Upper lobe of right lung (tissue), 1 donor: ENCODE measurements at regions not wholly inside any gene's neighbourhood (a gene's known extent, or its start where the extent isn't known, plus 50 kb on each side); places are given as distances from the start of the nearest gene placed in this dataset.

Experiments used
- ATAC-seq: fragments of 200-7000 bp; cut with Tn5 transposase; one replicate; pipeline ENCODE4 v1.9.1; 2020; ENCODE audit warnings: mild to moderate bottlenecking, moderate library complexity
- DNase-seq: peaks from one replicate; pipeline ENCODE4 v3.0.0-alpha.2; 2020
- H3K27ac ChIP-seq: fragments of 200-600 bp; one replicate; pipeline ENCODE4 v1.8.0; 2022
- H3K27me3 ChIP-seq: fragments of 200-600 bp; one replicate; pipeline ENCODE4 v1.8.0; 2022; ENCODE audit warnings: mild to moderate bottlenecking
- H3K36me3 ChIP-seq: fragments of 200-600 bp; one replicate; pipeline ENCODE4 v1.8.0; 2022
- H3K4me1 ChIP-seq: fragments of 200-600 bp; one replicate; pipeline ENCODE4 v1.8.0; 2022
- H3K4me3 ChIP-seq: fragments of 200-600 bp; one replicate; pipeline ENCODE4 v1.8.0; 2022; ENCODE audit warnings: mild to moderate bottlenecking
- H3K9me3 ChIP-seq: fragments of 200-600 bp; one replicate; pipeline ENCODE4 v1.8.0; 2022
- CTCF ChIP-seq: fragments of 200-600 bp; IDR thresholded peaks from one replicate; pipeline ENCODE4 v1.8.0; 2022; ENCODE audit warnings: antibody characterized with exemption
- intact Hi-C: fragments of 100-400 bp; cut with DNase I; formaldehyde crosslinking; loops from one replicate; pipeline ENCODE4 v1.11.0; 2022
- donor health status: DM: no; HTN: yes; CAD: no; lungs with severe emphysema.

DNA sequence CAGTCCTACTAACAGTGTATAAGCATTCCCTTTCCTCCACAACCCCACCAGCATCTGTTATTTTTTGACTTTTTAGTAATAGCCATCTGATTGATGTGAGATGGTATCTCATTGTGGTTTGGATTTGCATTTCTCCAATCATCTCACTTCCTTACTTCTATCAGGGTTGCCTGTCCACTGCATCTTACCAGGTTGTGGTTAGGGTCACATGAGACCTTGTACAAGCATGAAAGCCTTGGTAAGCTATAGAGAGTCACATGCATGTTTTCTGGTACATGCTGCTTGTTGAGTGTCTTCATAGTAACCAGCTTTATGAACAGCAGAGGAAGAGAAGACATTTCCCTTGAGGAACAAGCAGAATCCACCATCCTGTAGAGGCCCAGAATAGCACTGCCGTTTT, 102.9 kb upstream of the PAX6 start:
- Histone ChIP-seq H3K36me3 (no peaks in the 10 kb centered on the region), H3K4me3 (no peak overlapping the region), H3K27me3 (peaks cover 19% of the 10 kb centered on the region), H3K27ac (no peak overlapping the region), H3K4me1 (no peaks in the 10 kb centered on the region), H3K9me3 (no peaks in the 10 kb centered on the region)
- no peak for TF ChIP-seq CTCF
- DNase-seq (no peak), ATAC-seq (no peak)
- intact Hi-C loops: no loop called here

DNA sequence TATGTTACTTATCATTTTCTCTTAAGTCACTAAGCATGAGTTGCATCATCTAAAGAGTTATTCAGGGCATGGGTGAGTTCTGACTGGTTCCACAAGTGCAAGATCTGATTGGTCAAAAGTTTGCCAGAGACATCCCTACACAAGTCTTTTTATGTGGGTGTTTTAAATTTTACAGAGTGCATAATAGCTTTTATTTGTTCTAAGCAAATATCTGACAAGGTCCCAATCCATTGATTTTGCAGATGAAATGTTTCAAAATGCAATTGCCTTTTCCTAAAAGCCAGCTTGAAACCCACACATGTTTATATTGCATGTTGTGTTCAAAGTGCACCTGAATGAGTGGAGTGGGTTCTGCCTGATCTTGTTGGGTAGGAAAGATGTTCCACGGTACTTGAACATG, 101.7 kb upstream of the PAX6 start:
- TF ChIP-seq CTCF: no peak
- DNase-seq (no peak), ATAC-seq (no peak)

GRCh38 chr11:31910950-31911576, 99.9 kb upstream of the PAX6 start:
- TF ChIP-seq CTCF: no peak
- no peak overlapping the region for H3K27ac ChIP-seq
- no peaks in the 10 kb centered on the region for H3K36me3 ChIP-seq
- no peaks in the 10 kb centered on the region for H3K9me3 ChIP-seq
- DNase-seq (no peak), ATAC-seq (no peak)
- peaks cover 18% of the 10 kb centered on the region for H3K27me3 ChIP-seq
- H3K4me3 ChIP-seq: no peak overlapping the region
- intact Hi-C loops: no loop called here
- no peaks in the 10 kb centered on the region for H3K4me1 ChIP-seq

More for the DNA sequence above, 101.7 kb upstream of the PAX6 start:
- Histone ChIP-seq H3K36me3 (no peaks in the 10 kb centered on the region), H3K27ac (no peak overlapping the region), H3K4me3 (no peak overlapping the region), H3K4me1 (no peaks in the 10 kb centered on the region), H3K9me3 (no peaks in the 10 kb centered on the region), H3K27me3 (peaks cover 19% of the 10 kb centered on the region)
- intact Hi-C loops: no loop called here

- intact Hi-C loops: no loop called here
- ATAC-seq: no peak
Observed at GRCh38 chr11:31903225-31904074, 92.3 kb upstream of the PAX6 start.

DNA sequence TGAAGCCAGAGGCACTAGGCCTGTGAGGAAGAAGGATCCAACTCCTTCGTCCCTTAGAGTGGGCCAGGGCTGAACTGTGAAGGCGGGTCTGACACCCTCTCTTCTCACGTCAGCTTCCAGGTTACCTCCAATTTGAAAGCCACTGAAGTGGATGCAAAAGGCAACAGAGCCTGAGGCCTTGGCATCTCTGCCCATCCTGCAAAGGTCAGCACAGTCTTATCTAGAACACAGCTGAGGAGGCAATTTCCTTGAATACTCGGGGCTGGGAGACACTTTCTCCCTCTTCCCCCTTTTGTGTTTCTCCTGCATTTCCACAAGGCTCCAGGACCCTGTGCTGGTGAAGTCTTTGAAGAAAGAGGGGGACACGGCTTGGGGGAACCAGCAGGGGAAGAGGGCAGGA, 91.6 kb upstream of the PAX6 start:
- Histone ChIP-seq H3K27me3 (peaks cover 9% of the 10 kb centered on the region), H3K4me1 (no peaks in the 10 kb centered on the region), H3K27ac (no peak overlapping the region), H3K9me3 (no peaks in the 10 kb centered on the region), H3K4me3 (no peak overlapping the region), H3K36me3 (no peaks in the 10 kb centered on the region)
- intact Hi-C loops: no loop called here
- ATAC-seq (peak; percentile 14), DNase-seq (no peak)
- TF ChIP-seq CTCF: no peak

More at GRCh38 chr11:31903225-31904074, 92.3 kb upstream of the PAX6 start:
- Histone ChIP-seq H3K4me1 (no peaks in the 10 kb centered on the region), H3K27ac (no peak overlapping the region), H3K4me3 (no peak overlapping the region), H3K9me3 (no peaks in the 10 kb centered on the region), H3K27me3 (peaks cover 9% of the 10 kb centered on the region), H3K36me3 (no peaks in the 10 kb centered on the region)
- TF ChIP-seq CTCF: no peak
- DNase-seq: no peak
